NT2/D1 (cell line): ENCODE measurements at regions not wholly inside any gene's neighbourhood (a gene's known extent, or its start where the extent isn't known, plus 50 kb on each side); places are given as distances from the start of the nearest gene placed in this dataset.

Experiments used
- DNase-seq: peaks from one replicate; pipeline ENCODE4 v3.0.0-alpha.2; 2011; ENCODE audit warnings: low read depth, low spot score
- H3K27me3 ChIP-seq: 2 replicates; pipeline ENCODE4 v1.6.0; 2011; ENCODE audit warnings: mild to moderate bottlenecking; ENCODE audit not compliant: insufficient read length, insufficient read depth
- H3K36me3 ChIP-seq: 2 replicates; pipeline ENCODE4 v1.6.1; 2011; ENCODE audit warnings: mild to moderate bottlenecking, low read length, mixed read lengths; ENCODE audit not compliant: insufficient read depth, insufficient read length
- H3K4me1 ChIP-seq: 2 replicates; pipeline ENCODE4 v1.5.1; 2011; ENCODE audit not compliant: insufficient read depth, insufficient read length
- H3K4me3 ChIP-seq: 2 replicates; pipeline ENCODE4 v1.5.1; 2011; ENCODE audit warnings: low read depth; ENCODE audit not compliant: insufficient read length
- H3K9ac ChIP-seq: 2 replicates; pipeline ENCODE4 v1.6.0; 2011; ENCODE audit warnings: low read depth; ENCODE audit not compliant: insufficient read length
- H3K9me3 ChIP-seq: 2 replicates; pipeline ENCODE4 v1.5.1; 2011; ENCODE audit warnings: mild to moderate bottlenecking, low read length; ENCODE audit not compliant: insufficient read depth
- SUZ12 ChIP-seq: IDR thresholded peaks from 2 replicates; pipeline ENCODE4 v1.6.1; 2011; ENCODE audit not compliant: insufficient read length, insufficient read depth; ENCODE audit errors: extremely low read depth
- YY1 ChIP-seq: IDR thresholded peaks from 2 replicates; pipeline ENCODE4 v1.6.1; 2011; ENCODE audit not compliant: insufficient read length, insufficient read depth
- ZNF274 ChIP-seq: IDR thresholded peaks from 2 replicates; pipeline ENCODE4 v1.6.1; 2011; ENCODE audit warnings: mild to moderate bottlenecking, low read depth, low read length

- H3K9ac ChIP-seq, result no peak overlapping the region
- H3K9me3 ChIP-seq, result no peaks in the 10 kb centered on the region
- no peaks in the 10 kb centered on the region for H3K36me3 ChIP-seq
- DNase-seq, result no peak
- TF ChIP-seq YY1 (no peak), ZNF274 (no peak), SUZ12 (no peak)
- no peaks in the 10 kb centered on the region for H3K4me1 ChIP-seq
- no peaks in the 10 kb centered on the region for H3K27me3 ChIP-seq
- H3K4me3 ChIP-seq, result no peak overlapping the region
These were observed 686.6 kb upstream of the FAT3 start for GRCh38 chr11:91538065-91538464.

- Histone ChIP-seq H3K4me3 (no peak overlapping the region), H3K9ac (no peak overlapping the region), H3K4me1 (no peaks in the 10 kb centered on the region), H3K9me3 (no peaks in the 10 kb centered on the region), H3K36me3 (no peaks in the 10 kb centered on the region), H3K27me3 (no peaks in the 10 kb centered on the region)
- TF ChIP-seq SUZ12 (no peak), YY1 (no peak), ZNF274 (no peak)
- no peak for DNase-seq
These were observed 688.3 kb upstream of the FAT3 start for GRCh38 chr11:91536366-91536765.

GRCh38 chr11:91528965-91529364 is 695.7 kb upstream of the FAT3 start:
- Histone ChIP-seq H3K4me1 (no peaks in the 10 kb centered on the region), H3K36me3 (no peaks in the 10 kb centered on the region), H3K4me3 (no peak overlapping the region), H3K9ac (no peak overlapping the region), H3K27me3 (no peaks in the 10 kb centered on the region), H3K9me3 (no peaks in the 10 kb centered on the region)
- no peak for TF ChIP-seq ZNF274
- no peak for TF ChIP-seq SUZ12
- TF ChIP-seq YY1, result no peak
- no peak for DNase-seq

- Histone ChIP-seq H3K4me3 (no peak overlapping the region), H3K9ac (no peak overlapping the region), H3K36me3 (no peaks in the 10 kb centered on the region), H3K4me1 (no peaks in the 10 kb centered on the region), H3K27me3 (no peaks in the 10 kb centered on the region), H3K9me3 (no peaks in the 10 kb centered on the region)
- DNase-seq, result no peak
- no peak for TF ChIP-seq YY1
- TF ChIP-seq SUZ12, result no peak
- TF ChIP-seq ZNF274, result no peak
These were observed 697.1 kb upstream of the FAT3 start for GRCh38 chr11:91527380-91528030.

GRCh38 chr11:91513734-91514133 is 710.9 kb upstream of the FAT3 start:
- Histone ChIP-seq H3K9me3 (no peaks in the 10 kb centered on the region), H3K9ac (no peak overlapping the region), H3K4me1 (no peaks in the 10 kb centered on the region), H3K36me3 (no peaks in the 10 kb centered on the region), H3K27me3 (no peaks in the 10 kb centered on the region), H3K4me3 (no peak overlapping the region)
- no peak for DNase-seq
- TF ChIP-seq YY1 (no peak), SUZ12 (no peak), ZNF274 (no peak)

GRCh38 chr11:91497847-91498246 is 726.8 kb upstream of the FAT3 start:
- DNase-seq, result no peak
- Histone ChIP-seq H3K36me3 (no peaks in the 10 kb centered on the region), H3K4me3 (no peak overlapping the region), H3K9me3 (no peaks in the 10 kb centered on the region), H3K27me3 (no peaks in the 10 kb centered on the region), H3K4me1 (no peaks in the 10 kb centered on the region), H3K9ac (no peak overlapping the region)
- no peak for TF ChIP-seq SUZ12
- no peak for TF ChIP-seq YY1
- TF ChIP-seq ZNF274, result no peak

- no peak for DNase-seq
- Histone ChIP-seq H3K9ac (no peak overlapping the region), H3K4me3 (no peak overlapping the region), H3K36me3 (no peaks in the 10 kb centered on the region), H3K27me3 (no peaks in the 10 kb centered on the region), H3K4me1 (no peaks in the 10 kb centered on the region), H3K9me3 (no peaks in the 10 kb centered on the region)
- TF ChIP-seq ZNF274 (no peak), SUZ12 (no peak), YY1 (no peak)
These were observed 728.8 kb upstream of the FAT3 start for GRCh38 chr11:91495837-91496236.
